H1 (cell line): ENCODE measurements at regions not wholly inside any gene's neighbourhood (a gene's known extent, or its start where the extent isn't known, plus 50 kb on each side); places are given as distances from the start of the nearest gene placed in this dataset.

Experiments used
- CTCF ChIA-PET: fragments of 300-600 bp; sonication (Branson Sonifier 250); formaldehyde crosslinking; loops from one replicate; lab custom pipeline; 2021; ENCODE audit not compliant: partially characterized antibody; lab: Charles Lee
- POLR2A ChIA-PET: fragments of 300-600 bp; sonication (Branson Sonifier 250); formaldehyde crosslinking; loops from one replicate; lab custom pipeline; 2021; ENCODE audit warnings: inconsistent platforms; ENCODE audit not compliant: partially characterized antibody; lab: Charles Lee
- DNase-seq, 2 experiments: peaks; one replicate each; pipeline versions ENCODE4 v3.0.0 to v3.0.0-alpha.2; 2010 to 2022; ENCODE audit warnings: low spot score in 2 of 2, low read depth in 1 of 2, mixed read lengths in 1 of 2
- FAIRE-seq: peaks from 2 replicates; lab custom pipeline; 2011; peaks lifted over from hg19 to GRCh38; lab: Jason Lieb, UNC
- H2AFZ ChIP-seq: 2 replicates; pipeline ENCODE4 v1.8.1; 2012; ENCODE audit warnings: low read length, inconsistent platforms
- H2AK5ac ChIP-seq: 2 replicates; pipeline ENCODE4 v1.6.1; 2013; ENCODE audit warnings: low read depth, low read length
- H2BK120ac ChIP-seq: replicated peaks from 2 replicates; pipeline ENCODE3; 2013; ENCODE audit warnings: low read depth, low read length, inconsistent platforms
- H2BK12ac ChIP-seq: 2 replicates; pipeline ENCODE4 v1.6.1; 2013; ENCODE audit warnings: low read depth, low read length
- H2BK15ac ChIP-seq: 2 replicates; pipeline ENCODE4 v1.6.1; 2013; ENCODE audit warnings: low read length
- H2BK20ac ChIP-seq: 2 replicates; pipeline ENCODE4 v1.6.1; 2013; ENCODE audit warnings: low read length
- H2BK5ac ChIP-seq: 2 replicates; pipeline ENCODE4 v1.6.1; 2013; ENCODE audit warnings: low read depth, low read length
- H3K14ac ChIP-seq: 2 replicates; pipeline ENCODE4 v1.6.1; 2013; ENCODE audit warnings: inconsistent platforms; ENCODE audit not compliant: insufficient read length
- H3K18ac ChIP-seq: 2 replicates; pipeline ENCODE4 v1.6.1; 2013; ENCODE audit warnings: low read length; ENCODE audit errors: extremely low read depth
- H3K23ac ChIP-seq: 2 replicates; pipeline ENCODE4 v1.6.1; 2013; ENCODE audit warnings: inconsistent platforms; ENCODE audit not compliant: insufficient read length
- H3K23me2 ChIP-seq: 2 replicates; pipeline ENCODE4 v1.6.1; 2013; ENCODE audit warnings: low read depth, low read length
- H3K27ac ChIP-seq: 2 replicates; pipeline ENCODE4 v1.6.1; 2011; ENCODE audit warnings: low read depth, low read length, inconsistent platforms
- H3K27me3 ChIP-seq, 4 experiments: replicated peaks in 1 of 4; 1 replicate in 1 of 4; 2 replicates in 3 of 4; pipeline versions ENCODE4 v1.6.1 to v1.8.1; 2011 to 2013; ENCODE audit warnings: low read length in 3 of 4, mild to moderate bottlenecking in 3 of 4, inconsistent platforms in 2 of 4, mixed read lengths in 2 of 4, moderate library complexity in 1 of 4; ENCODE audit not compliant: control insufficient read depth in 3 of 4, insufficient read depth in 3 of 4; ENCODE audit errors: extremely low read depth in 1 of 4
- H3K36me3 ChIP-seq, 4 experiments: 2 replicates each; pipeline versions ENCODE4 v1.6.1 to v1.8.1; 2011 to 2013; ENCODE audit warnings: mild to moderate bottlenecking in 4 of 4, low read length in 3 of 4, moderate library complexity in 2 of 4, control low read depth in 1 of 4, inconsistent platforms in 1 of 4; ENCODE audit not compliant: insufficient read depth in 4 of 4, control insufficient read depth in 2 of 4
- H3K4ac ChIP-seq: replicated peaks from 2 replicates; pipeline ENCODE3; 2013; ENCODE audit warnings: low read length, low read depth, mixed read lengths, inconsistent platforms; ENCODE audit not compliant: insufficient read length
- H3K4me1 ChIP-seq, 4 experiments: replicated peaks in 1 of 4; 1 replicate in 1 of 4; 2 replicates in 3 of 4; pipeline versions ENCODE4 v1.6.1 to v1.8.1; 2011 to 2013; ENCODE audit warnings: low read length in 3 of 4, inconsistent platforms in 2 of 4, mixed read lengths in 1 of 4; ENCODE audit not compliant: insufficient read depth in 4 of 4, control insufficient read depth in 3 of 4
- H3K4me2 ChIP-seq, 2 experiments: 2 replicates each; pipeline versions ENCODE4 v1.6.1 to v1.8.1; 2011 to 2013; ENCODE audit warnings: low read depth in 2 of 2, low read length in 2 of 2, control low read depth in 1 of 2, inconsistent platforms in 1 of 2, mild to moderate bottlenecking in 1 of 2; ENCODE audit not compliant: insufficient read depth in 1 of 2
- H3K4me3 ChIP-seq, 4 experiments: fragments of 200-600, 300-600 bp in 1 of 4; sonication (generic), shearing (Covaris generic), sonication (Bioruptor Twin) in 1 of 4; 2 replicates each; pipeline versions ENCODE4 v1.5.1 to v1.8.1; 2011 to 2016; ENCODE audit warnings: low read length in 4 of 4, low read depth in 3 of 4, control low read depth in 2 of 4, inconsistent platforms in 2 of 4, mild to moderate bottlenecking in 2 of 4, mixed read lengths in 1 of 4, moderate library complexity in 1 of 4; ENCODE audit not compliant: insufficient read depth in 2 of 4; ENCODE audit errors: extremely low read depth in 1 of 4
- H3K56ac ChIP-seq: replicated peaks from 2 replicates; pipeline ENCODE3; 2013; ENCODE audit warnings: low read depth, mild to moderate bottlenecking, mixed read lengths, low read length, inconsistent platforms; ENCODE audit not compliant: insufficient read length
- H3K79me1 ChIP-seq: 2 replicates; pipeline ENCODE4 v1.6.1; 2013; ENCODE audit warnings: low read depth, low read length, control low read depth
- H3K79me2 ChIP-seq, 2 experiments: 2 replicates each; pipeline versions ENCODE4 v1.6.1 to v1.8.1; 2012 to 2013; ENCODE audit warnings: low read length in 2 of 2, mild to moderate bottlenecking in 2 of 2, inconsistent platforms in 1 of 2; ENCODE audit not compliant: insufficient read depth in 2 of 2, control insufficient read depth in 1 of 2
- H3K9ac ChIP-seq, 4 experiments: replicated peaks in 1 of 4; 1 replicate in 1 of 4; 2 replicates in 3 of 4; pipeline versions ENCODE4 v1.6.1 to v1.8.1; 2011 to 2013; ENCODE audit warnings: low read depth in 3 of 4, low read length in 3 of 4, control low read depth in 2 of 4, mild to moderate bottlenecking in 2 of 4, moderate library complexity in 2 of 4, inconsistent platforms in 1 of 4; ENCODE audit errors: extremely low read depth in 1 of 4
- H3K9me3 ChIP-seq, 2 experiments: 2 replicates each; pipeline versions ENCODE4 v1.6.1 to v1.8.1; 2012 to 2013; ENCODE audit warnings: mild to moderate bottlenecking in 2 of 2, moderate library complexity in 2 of 2, control low read depth in 1 of 2, inconsistent platforms in 1 of 2, low read depth in 1 of 2, low read length in 1 of 2, mixed read lengths in 1 of 2; ENCODE audit not compliant: insufficient read depth in 2 of 2
- H4K20me1 ChIP-seq, 2 experiments: replicated peaks in 1 of 2; 2 replicates each; pipeline versions ENCODE3 to v1.8.1; 2011 to 2013; ENCODE audit warnings: inconsistent platforms in 2 of 2, low read length in 2 of 2, mild to moderate bottlenecking in 1 of 2; ENCODE audit not compliant: insufficient read depth in 2 of 2, control insufficient read depth in 1 of 2
- H4K5ac ChIP-seq: 2 replicates; pipeline ENCODE4 v1.6.1; 2013; ENCODE audit warnings: low read length, low read depth, mixed read lengths, inconsistent platforms; ENCODE audit not compliant: insufficient read length
- H4K8ac ChIP-seq: 2 replicates; pipeline ENCODE4 v1.8.0; 2013; ENCODE audit warnings: mild to moderate bottlenecking, moderate library complexity, low read length, inconsistent platforms; ENCODE audit not compliant: insufficient read depth; ENCODE audit errors: extremely low read depth
- H4K91ac ChIP-seq: replicated peaks from 2 replicates; pipeline ENCODE3; 2013; ENCODE audit warnings: low read length, mixed read lengths, inconsistent platforms; ENCODE audit not compliant: insufficient read length
- CEBPB ChIP-seq: IDR thresholded peaks from 2 replicates; pipeline ENCODE4 v1.6.1; 2012; ENCODE audit warnings: low read depth, low read length
- CHD1 ChIP-seq: IDR thresholded peaks from 2 replicates; pipeline ENCODE4 v1.6.1; 2012; ENCODE audit warnings: low read depth, low read length, improper control_type of control experiment
- CTCF ChIP-seq, 3 experiments: IDR thresholded peaks; 1 replicate in 2 of 3; 2 replicates in 1 of 3; pipeline versions ENCODE4 v1.5.1 to v1.6.1; 2011; ENCODE audit warnings: low read length in 3 of 3, mild to moderate bottlenecking in 3 of 3, inconsistent platforms in 2 of 3, low read depth in 1 of 3, moderate library complexity in 1 of 3; ENCODE audit not compliant: insufficient read depth in 1 of 3; ENCODE audit errors: control extremely low read depth in 1 of 3
- EP300 ChIP-seq, 2 experiments: IDR thresholded peaks; 1 replicate in 1 of 2; 2 replicates in 1 of 2; pipeline ENCODE4 v1.6.1; 2011 to 2012; ENCODE audit warnings: low read depth in 2 of 2, low read length in 2 of 2, mild to moderate bottlenecking in 2 of 2, borderline replicate concordance in 1 of 2, inconsistent platforms in 1 of 2, moderate library complexity in 1 of 2
- HDAC6 ChIP-seq: IDR thresholded peaks from one replicate; pipeline ENCODE4 v1.7.1; 2012; ENCODE audit warnings: low read depth, mild to moderate bottlenecking, inconsistent platforms, low read length, moderate library complexity
- JUND ChIP-seq: IDR thresholded peaks from 2 replicates; pipeline ENCODE4 v1.6.1; 2011; ENCODE audit warnings: mild to moderate bottlenecking, improper control_type of control experiment, low read length
- NANOG ChIP-seq: IDR thresholded peaks from 2 replicates; pipeline ENCODE4 v1.6.1; 2011; ENCODE audit warnings: low read length, low read depth, mild to moderate bottlenecking, inconsistent platforms; ENCODE audit not compliant: insufficient read depth, poor library complexity, severe bottlenecking
- RAD21 ChIP-seq, 2 experiments: IDR thresholded peaks in 1 of 2; conservative IDR thresholded peaks in 1 of 2; 2 replicates each; pipeline ENCODE4 v1.6.1; 2011; ENCODE audit warnings: low read depth in 2 of 2, low read length in 2 of 2, improper control_type of control experiment in 1 of 2, inconsistent platforms in 1 of 2, mild to moderate bottlenecking in 1 of 2, moderate library complexity in 1 of 2
- RBBP5 ChIP-seq: IDR thresholded peaks from 2 replicates; pipeline ENCODE4 v1.7.1; 2012; ENCODE audit warnings: low read depth, mild to moderate bottlenecking, inconsistent platforms, low read length, moderate library complexity, borderline replicate concordance
- RXRA ChIP-seq: IDR thresholded peaks from 2 replicates; pipeline ENCODE4 v1.6.1; 2011; ENCODE audit warnings: low read depth, mild to moderate bottlenecking, low read length, moderate library complexity; ENCODE audit not compliant: insufficient read depth
- TAF1 ChIP-seq: IDR thresholded peaks from 2 replicates; pipeline ENCODE4 v1.6.1; 2011; ENCODE audit warnings: mild to moderate bottlenecking, low read depth, low read length
- TCF12 ChIP-seq: IDR thresholded peaks from 2 replicates; pipeline ENCODE4 v1.6.1; 2011; ENCODE audit warnings: low read depth, mild to moderate bottlenecking, low read length
- WGBS, 2 experiments: shearing (Covaris generic) in 1 of 2; methylation state at CpG; one replicate each; pipeline versions ENCODE4 v1.1.6 to v1.1.7; 2013 to 2015; ENCODE audit warnings: low lambda C conversion rate in 2 of 2, mixed read lengths in 2 of 2, inconsistent platforms in 1 of 2, low coverage in 1 of 2, missing lambda C conversion rate in 1 of 2; ENCODE audit not compliant: insufficient replicate concordance in 2 of 2, insufficient coverage in 1 of 2, insufficient read length in 1 of 2; ENCODE audit errors: extremely low coverage in 1 of 2, missing lambda C conversion rate in 1 of 2; 5-methylcytosine and 5-hydroxymethylcytosine counted together

DNA sequence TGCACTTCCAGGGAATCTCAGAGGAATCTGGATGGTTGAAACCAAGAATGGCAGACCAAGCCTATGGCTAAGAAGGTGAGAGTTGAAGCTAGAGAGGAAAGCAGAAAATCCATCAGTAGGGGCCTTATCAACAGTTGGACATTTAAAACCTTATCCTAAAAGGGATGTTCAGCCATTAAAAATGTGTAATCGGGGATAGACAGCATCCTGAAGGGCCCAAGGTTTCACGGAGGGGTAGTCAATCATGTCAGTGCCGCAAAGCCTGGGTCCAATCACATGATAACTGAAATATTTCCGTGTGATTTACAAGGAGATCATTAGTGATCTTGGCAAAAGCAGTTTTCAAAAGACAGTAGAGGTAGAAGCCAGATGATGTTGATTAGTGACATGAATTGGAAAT is 61.9 kb upstream of the ELOVL6 start:
- Histone ChIP-seq H2BK20ac (no peak overlapping the region), H3K23ac (no peak overlapping the region), H3K4me2 (no peak overlapping the region), H3K79me2 (no peaks in the 10 kb centered on the region), H3K9ac (no peak overlapping the region), H3K9me3 (no peaks in the 10 kb centered on the region), H2BK120ac (no peak overlapping the region), H2AK5ac (no peak overlapping the region), H3K23me2 (no peaks in the 10 kb centered on the region), H2AFZ (no peak overlapping the region), H3K4me1 (no peaks in the 10 kb centered on the region), H2BK12ac (no peak overlapping the region), H3K4me3 (no peak overlapping the region), H3K27ac (no peak overlapping the region), H3K27me3 (no peaks in the 10 kb centered on the region), H3K79me1 (no peaks in the 10 kb centered on the region), H4K91ac (no peak overlapping the region), H3K4ac (no peak overlapping the region), H3K18ac (no peak overlapping the region), H2BK5ac (no peak overlapping the region), H3K14ac (no peak overlapping the region), H3K36me3 (no peaks in the 10 kb centered on the region), H4K8ac (no peak overlapping the region), H3K56ac (no peak overlapping the region), H2BK15ac (no peak overlapping the region), H4K5ac (no peak overlapping the region), H4K20me1 (no peaks in the 10 kb centered on the region)
- TF ChIP-seq CTCF (IDR thresholded peaks at IDR 0.05; ENCODE audit: control extremely low read depth in 1 of 3, insufficient read depth in 1 of 3, low read depth in 1 of 3, low read length in 3 of 3): no peak
- TF ChIP-seq RXRA: no peak
- no peak for TF ChIP-seq HDAC6
- no peak for TF ChIP-seq TAF1
- no peak for TF ChIP-seq RBBP5
- TF ChIP-seq JUND: no peak
- TF ChIP-seq NANOG: no peak
- TF ChIP-seq CEBPB: no peak
- no peak for TF ChIP-seq TCF12
- TF ChIP-seq CHD1: no peak
- no peak for TF ChIP-seq EP300 (IDR thresholded peaks at IDR 0.05; ENCODE audit: borderline replicate concordance in 1 of 2, low read depth in 2 of 2, low read length in 2 of 2)
- TF ChIP-seq RAD21 (IDR thresholded peaks at IDR 0.05 in 1 of 2, conservative IDR thresholded peaks at IDR 0.05 in 1 of 2; ENCODE audit: low read depth in 2 of 2, low read length in 2 of 2): no peak
- FAIRE-seq (no peak), DNase-seq (no peak)
- POLR2A ChIA-PET: no interaction called here
- WGBS, 2 experiments: 92% methylated on average over 4 of the region's 4 CpGs; no CpG with 5 or more reads in 1 of the 2 experiments
- CTCF ChIA-PET: no interaction called here
